Astrocyte of the hippocampus (primary cell): ENCODE measurements at regions not wholly inside any gene's neighbourhood (a gene's known extent, or its start where the extent isn't known, plus 50 kb on each side); places are given as distances from the start of the nearest gene placed in this dataset.

Source experiments
- DNase-seq: peaks from one replicate; pipeline ENCODE4 v3.0.0; 2011; ENCODE audit warnings: low read depth, low spot score

DNA sequence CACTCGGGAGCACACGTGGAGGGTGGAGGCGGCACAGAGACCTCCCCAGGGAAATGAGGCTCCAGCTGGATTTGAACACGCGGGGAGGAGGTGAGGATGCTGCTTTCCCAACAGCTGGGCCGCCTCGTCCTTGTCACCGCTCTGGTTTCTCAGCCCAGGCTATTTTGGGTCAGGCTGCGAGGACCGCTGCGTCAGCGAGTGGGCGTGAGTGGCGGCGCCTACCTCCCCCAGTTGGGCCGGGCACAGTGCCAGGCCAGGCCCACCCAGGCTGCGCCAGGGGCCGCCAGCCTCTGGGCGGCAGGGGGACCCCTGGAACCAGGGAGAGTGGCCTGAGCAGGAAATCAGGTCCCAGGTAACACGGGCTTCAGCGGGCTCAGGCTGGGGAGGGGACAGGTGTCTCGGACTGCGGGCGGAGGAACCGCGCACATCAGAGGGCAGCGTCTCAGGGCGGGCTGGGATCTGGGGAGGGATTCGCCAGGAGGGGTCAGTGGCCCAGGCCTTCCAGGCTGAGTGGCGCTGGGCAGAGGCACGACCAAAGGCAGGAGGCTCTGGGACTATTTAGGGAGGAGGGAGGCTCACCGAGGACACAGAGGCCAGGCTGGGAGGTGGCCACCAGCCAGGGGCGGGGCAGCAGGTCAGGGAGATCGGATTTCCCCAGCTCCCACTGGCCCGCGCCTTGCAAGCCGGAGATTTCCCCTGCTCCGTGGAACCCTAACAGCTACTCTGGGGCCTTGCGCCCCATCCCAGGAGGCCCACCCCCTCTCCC is 125.2 kb upstream of the RET start:
- no peak for DNase-seq

DNA sequence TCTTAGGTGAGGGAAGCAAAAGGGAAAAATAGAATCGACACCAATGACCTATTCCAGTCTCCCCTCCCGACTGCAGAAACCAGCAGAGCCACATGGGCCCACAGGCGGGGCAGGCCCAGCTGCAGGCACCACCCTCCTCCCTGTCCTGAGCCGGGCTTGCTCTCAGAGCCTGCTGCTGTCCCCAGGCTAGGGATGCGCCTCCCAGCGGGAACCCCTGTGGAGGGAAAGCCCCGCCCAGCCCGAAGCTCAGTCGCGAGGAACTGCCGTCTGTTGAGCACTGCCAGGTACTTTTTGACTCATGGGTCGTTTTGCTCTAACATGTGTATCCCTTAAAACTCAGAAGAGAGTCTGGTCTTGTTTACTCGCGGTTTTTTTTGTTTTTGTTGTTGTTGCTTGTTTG is 124.5 kb upstream of the RET start:
- DNase-seq = no peak

DNA sequence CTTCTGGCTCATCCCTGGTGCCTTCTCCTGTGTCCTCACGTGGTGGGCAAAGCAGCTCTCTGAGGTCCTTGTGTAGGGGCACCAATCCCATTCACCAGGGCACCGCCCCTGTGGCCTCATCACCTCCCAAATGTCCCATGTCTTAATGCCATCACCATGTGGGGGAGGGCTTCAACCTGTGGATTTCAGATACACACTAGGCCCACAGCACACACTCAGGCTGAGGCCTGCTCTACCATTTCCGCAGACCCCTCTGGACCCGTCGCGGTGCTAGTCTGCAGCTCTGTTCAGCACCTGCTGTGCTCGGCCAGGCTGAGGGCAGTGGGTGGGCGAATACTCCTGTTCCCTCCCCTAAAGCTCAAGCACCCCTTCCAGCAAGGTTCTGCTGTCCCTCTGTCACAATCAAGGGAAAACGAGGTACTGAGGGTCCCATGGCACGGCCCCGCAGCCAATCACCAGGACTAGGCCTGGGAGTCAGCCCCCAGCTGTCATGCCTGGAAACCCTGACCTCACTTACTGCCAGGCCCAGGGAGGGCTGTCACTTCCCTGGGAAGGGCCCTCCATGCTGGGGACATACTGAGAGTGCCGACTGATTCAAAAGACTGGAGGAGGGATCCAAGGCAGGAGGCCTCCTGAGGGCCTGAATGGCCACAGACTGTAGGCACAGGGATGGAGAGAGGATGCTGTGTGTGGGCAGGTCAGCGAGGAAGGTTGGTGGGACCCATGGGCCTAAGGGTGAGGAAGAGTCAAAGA is 123.8 kb upstream of the RET start:
- no peak for DNase-seq

DNA sequence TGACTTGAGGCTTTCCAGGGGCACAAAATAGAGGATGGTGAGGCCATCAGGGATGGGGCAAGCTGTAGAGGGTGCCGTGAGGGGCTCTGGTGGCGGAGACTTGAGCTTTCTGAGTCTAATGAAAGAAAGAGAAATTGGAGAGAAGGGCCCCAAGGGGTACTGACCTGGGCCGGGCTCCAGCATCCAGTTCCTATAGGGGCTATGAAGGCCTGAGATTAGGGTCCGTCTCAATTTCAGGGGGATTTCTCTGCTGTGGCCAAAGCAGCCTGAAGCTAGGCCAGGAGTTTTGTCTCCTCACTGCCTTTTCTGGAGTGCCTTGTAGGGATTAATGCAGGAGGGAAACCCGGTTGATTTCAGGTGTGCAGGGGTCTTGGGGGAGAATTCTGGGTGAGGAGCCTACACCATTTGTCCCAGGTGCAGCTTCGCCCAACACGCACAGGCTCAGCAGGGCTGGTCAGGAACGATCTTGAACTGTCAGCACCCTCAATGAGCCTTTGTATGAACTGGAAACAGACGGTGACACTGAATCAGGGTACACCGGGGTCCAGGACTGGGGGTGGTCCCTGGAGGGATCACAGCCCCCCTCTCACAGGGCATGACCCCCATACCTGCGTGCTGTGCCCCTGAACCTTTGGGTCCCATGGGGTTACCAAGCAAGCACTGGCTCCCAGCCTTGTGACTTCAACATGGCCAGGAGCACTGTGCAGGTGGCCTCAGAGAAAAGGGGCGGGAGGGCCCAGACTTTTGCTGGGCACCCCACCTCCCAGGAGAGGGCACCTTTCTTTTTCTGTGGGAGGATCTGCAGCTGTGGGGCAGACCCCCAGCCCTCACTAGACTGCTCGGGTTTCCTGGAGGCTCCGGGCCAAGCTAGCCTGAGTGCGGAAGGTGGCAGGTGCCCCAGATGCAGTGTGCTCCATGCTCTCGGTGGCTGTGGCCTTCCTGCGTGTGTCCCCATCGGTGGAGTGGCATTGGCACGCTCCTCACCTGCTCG is 122.9 kb upstream of the RET start:
- DNase-seq = no peak

DNA sequence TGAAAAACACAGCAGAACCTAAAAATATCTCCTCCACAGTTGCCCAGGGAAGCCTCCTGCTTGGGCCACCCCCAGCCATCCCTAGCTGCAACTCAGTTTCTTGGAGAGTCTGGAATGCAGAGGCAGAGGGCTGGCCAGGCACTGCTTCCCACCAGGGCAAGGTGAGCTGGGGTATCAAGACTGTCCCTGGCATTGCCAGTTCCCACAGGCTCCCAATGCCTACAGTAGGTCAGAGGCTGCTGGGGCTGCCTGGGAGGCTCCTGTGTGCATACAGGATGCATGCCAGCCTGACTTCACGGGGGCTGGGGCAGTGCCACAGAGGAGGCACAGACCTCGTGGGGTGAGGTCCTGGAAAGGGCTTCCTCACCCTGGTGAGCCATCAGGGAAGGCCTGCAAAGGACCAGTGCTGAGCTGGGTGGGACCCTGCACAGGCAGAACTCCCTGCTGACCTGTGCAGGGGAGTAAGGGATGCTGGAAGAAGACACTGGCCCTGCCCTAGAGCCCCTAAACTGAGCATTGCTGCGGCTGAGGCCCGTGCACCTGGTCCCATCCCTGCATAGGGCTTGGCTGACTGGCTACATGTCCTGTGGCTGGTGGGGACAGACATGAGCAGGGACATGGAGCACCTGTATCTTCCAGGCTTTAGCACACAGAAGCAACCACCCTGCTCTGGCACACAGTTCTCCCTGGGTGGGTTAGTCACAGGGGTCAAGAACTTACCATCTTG is 121.9 kb upstream of the RET start:
- no peak for DNase-seq

DNA sequence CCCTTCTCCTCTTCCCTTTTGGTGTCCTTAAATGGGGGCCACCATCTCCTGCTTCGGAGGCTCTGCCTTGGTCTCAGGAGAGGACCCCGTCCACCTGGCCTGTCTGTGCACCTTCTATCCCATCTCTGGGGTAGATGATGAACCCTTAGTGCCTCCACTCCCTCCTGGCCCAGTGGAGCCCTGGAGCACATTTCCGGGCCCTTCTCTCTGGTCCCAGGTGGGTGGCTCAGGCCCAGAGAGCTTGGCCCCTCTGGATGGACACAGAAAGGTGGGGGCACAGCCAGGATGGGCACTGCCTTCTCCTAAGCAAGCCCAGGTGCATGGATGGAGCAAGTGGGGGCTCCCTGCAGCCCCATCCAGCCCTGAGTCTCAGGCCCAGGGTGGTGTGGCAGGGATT is 121.4 kb upstream of the RET start:
- DNase-seq = no peak

DNA sequence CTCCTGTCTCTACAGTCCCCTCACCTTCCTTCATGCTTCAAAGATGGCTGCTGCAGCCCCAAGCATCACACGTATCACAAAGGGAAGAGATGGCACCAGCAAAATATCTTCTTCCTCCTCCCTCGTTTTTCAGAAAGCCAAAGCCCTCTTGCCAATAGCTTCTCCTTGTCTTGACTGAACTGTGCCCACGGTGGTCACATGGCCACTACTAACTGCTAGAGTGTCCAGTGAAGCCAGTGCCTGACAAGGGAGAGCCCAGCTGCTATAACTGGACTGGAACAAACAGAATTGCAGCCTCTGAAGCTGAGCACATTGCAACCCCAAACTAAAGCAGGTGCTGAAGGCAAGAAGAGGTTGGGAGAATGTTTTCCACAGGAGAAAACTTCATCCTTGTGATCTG is 120.8 kb upstream of the RET start:
- DNase-seq = no peak

DNA sequence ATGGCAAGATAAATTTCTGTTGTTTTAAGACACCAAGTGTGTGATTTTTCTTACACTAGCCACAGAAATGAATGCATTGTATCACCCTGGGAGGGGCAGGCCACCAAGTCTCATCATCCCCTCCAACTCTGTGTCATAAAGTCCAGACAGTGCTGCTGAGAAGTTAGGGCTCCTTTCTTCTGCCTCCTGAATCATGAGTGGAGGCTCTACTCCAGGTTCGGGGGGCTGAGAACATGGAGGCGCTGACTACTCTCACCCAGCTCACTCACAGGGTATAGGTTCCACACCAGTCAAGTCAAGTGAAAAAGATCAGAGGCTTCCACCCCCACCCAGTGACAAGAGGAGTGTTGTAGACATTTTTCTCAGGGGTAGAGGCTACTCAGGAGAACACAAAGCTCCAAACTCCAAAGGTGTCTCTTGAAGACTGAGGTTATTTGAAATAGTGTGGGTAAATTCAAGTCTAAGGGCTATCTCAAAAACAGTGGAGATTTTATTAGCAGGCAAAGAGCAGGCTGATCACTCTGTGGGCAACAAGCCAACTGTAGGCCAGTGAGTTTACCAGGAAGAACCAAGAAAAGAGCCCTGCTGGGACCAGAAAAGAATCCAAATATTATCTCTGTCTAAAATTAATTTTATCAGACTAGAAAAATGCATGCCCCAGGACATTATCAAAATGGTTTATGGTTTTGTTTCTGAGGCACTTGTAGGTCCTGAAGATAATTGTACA is 118.6 kb upstream of the RET start:
- no peak for DNase-seq

DNA sequence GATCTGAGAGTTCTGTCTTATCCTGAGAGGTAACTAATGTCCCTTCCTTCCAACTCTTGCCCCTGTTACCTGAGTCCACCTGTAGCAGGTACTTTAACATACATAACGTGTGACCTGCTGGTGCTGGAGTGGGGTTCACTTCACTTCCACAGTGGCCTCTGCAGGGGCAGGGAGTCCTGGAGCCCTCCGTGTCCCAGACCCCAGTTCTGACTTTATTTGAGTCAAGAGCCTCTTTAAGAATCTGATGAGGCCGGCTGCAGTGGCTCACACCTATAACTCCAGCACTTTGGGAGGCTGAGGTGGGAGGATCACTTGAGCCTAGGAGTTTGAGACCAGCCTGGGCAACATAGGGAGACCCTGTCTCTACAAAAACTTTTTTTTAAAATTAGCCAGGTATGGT is 117.0 kb upstream of the RET start:
- DNase-seq = no peak

DNA sequence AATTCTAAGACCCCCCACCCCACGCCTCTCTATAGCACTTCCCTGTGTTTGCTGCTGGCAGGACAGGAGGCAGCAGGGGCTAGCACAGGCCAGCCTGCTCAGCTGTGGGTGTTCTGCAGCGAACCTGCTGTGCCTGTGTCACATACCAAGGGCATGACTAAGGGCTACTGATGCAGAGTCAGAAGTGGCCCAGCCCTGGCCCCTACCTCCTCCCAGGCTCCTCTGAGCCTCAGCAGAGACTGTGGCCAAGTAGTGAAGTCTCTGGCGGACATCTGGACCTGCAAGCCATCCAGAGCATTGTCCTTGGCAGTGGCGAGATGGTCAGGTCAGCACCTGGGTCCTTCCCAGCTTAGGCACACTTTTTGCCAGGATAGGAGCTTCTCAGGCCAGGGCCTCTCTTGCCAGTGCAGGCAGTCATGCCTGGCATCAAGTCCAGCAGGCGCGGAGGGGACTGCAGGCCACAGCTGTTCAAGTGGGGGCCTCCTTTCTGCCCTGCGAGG is 116.3 kb upstream of the RET start:
- DNase-seq = peak; percentile 41

DNA sequence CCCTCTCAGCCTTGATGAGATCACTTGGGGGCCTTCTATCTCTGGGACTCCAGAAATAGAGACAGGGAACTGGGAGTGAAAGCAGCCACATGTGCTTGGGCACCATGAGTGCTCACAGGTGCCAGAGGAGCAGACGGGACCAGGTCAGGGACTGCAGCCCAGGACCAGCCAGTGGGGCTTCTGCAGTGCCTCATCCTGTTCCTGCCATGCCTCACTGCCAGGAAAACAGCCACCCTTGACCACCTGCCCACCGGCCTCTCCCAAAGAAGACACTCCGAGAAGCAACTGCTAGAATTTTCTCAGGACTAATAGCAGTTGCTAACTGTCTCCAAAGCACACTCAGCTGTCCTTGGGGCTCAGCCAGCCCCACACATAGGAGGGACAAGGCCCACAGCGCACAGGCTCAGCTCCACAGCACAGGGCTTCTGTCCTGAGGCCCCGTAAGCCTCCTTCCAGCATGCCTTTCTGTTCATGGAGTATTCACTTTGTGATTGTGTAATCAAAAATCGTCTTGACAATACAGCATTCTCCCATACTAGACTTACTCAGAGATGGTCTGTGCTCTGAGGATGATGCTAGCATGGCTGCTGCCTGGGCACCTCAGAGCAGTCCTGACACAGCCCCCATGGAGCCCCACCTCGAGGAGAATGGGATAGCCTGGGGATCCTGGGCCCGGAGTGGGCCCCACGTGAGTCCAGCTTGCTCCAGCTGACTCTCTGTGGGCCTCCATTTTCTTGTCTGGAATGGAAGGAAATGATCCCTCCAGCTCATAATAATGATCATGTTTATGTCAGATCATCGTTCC is 115.7 kb upstream of the RET start:
- no peak for DNase-seq

DNA sequence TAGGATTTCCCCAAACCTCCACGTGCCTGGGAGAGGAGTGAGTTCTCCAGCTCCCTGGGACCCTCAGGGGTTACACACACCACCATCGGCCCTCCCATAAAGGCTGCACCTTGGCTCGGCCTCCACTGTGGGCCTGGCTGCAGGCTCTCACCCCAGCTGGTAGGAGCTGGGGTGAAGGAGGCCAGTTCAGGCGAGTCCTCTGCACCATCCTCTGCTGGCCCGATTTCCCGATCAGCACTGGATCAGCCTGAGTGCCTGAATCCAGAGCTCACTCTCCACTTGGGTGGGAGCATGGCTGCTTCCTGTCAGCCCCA is 115.1 kb upstream of the RET start:
- DNase-seq = no peak

DNA sequence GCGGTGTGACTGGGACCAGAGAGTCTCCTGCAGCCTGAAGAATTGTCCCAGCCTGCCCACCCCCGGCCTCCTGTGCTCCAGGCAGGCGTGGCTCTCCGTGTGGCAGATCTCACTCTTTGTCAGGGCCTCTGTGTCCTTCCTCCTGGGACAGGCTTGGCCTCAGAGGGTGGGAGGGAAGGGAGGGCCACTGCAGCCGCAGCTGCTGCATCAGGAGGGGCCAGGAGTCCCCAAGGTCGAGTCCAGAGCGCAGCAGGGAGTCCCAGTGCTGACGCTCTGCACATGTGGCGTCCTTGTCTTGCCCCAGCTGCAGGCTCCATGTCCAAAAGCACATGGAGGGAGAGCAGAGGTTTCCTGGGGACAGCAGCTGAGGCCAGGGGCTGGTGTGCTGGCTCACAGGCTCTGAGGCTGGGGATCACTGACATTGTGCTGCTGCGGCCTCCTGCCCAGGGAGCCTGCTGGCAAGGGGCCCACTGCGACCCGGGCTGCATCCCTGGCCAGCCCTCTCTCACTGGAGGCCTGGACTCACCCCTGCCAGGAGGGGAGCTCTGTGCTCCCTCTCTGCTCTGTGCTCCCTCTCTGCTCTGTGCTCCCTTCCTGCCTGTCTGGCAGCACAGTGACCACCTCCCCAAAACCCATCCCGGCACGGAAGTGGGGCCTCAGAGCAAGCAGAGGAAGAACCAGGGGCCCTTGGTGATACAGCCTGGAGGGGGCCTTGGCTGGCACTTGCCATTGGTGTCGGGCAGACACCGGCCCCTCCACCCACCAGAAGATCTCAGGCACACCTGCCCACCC is 114.6 kb upstream of the RET start:
- DNase-seq = no peak

DNA sequence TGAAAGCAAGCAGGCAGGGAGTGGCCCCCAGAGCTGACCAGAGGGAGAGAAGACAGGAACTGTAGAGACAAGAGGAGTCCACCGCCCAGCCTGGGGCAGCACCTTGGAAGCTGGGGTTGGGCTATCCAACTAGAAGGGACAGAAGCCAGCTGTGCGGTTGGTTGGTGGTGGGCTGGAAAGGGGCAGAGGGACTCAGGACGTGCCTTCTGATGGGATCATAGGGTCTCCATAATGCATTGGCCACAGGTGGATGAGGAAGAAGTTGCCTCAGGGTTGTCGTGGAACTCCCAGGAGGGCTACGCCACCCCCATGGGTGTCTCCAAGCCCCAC is 114.0 kb upstream of the RET start:
- no peak for DNase-seq

DNA sequence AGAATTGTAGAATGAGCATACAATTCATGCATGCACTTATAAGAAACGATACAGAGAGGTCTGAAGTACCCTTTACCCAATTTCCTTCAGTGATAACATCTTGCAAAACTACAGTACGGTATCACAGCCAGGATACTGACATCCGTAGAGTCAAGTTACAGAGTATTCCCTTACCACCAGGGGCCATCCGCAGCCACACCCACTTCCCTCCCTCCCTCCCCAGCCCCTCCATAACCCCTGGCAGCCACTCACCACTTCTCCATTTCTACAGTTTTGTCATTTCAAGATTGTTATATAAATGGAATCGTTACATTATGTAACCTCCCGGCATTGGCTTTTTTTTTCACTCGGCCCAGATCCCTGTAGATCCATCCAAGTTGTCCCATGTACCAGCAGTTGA is 113.6 kb upstream of the RET start:
- no peak for DNase-seq

DNA sequence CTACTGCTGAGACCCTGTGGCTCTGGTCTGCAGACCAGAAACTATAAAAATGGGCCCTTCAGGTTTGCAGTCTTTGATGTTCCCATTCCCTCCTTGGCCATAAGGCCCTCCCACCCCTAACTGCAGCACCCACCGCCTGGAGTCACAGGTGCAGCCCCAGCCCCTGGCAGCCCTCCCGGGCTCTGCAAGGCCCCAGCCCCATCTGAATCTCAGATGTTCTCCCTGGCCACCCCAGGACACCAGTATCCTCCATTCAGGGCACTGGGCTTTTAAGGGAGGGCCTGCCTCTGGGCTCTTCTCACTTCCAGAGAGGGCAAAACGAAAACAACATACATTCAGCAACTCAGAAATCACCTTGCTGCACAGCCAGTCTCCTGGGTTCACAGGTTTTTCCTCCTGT is 107.7 kb upstream of the RET start:
- DNase-seq = no peak

DNA sequence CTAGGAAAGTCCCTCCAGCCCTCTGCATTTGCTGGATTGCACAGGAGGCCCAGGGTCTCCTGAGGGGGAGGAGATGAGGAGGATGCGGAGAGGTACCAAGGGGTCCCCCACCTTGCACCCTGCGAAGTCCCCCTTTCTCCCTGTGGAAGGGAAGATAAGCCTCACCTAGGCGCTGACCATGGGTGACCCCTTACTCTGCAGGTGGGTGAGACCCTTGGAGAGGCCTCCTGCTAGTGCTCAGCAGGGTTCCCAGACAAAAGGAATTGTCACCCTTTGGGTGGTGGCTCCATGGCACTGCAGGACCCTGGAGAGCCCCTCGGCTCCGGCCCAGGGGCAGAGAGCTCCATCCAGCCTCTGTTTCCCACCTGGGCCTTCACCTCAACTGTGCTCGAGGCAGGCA is 107.0 kb upstream of the RET start:
- DNase-seq = no peak

DNA sequence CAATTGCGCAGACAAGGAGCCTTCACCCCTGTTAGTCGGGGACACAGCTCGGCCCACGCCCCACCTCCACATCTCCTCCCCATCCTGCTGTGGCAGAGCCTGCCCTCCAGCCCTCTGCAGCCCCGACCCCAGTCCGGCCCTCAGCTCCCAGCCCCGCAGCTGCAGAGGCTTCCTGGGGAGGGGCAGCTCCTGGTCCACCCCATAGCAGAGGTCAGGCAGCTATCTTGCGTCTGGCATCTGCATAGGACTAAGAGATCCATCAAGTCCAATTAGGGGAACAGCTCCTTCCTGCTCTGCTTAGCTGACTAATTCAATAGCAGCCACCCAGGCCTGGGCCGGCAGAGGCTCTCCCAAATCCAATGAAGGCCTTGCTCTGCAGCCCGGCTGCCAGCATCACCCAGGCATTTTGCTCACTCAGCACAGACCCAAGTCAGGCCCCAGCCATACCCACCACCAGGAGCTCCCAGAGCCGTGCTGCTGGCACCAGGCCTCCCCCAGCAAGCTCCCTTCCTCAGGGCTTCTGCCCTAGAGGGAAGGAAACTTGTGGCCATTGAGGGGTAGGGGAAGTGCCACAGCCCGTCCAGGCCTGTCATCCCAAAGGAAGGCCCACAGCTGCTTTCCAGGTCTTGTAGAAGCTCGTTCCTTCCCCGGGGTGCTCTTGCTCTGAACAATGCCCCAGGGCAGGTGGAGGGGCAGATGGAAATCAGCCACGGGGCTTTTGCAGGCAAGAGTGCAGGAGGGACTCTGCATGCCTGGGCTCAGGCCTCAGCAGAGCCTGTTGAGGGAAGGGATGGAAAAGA is 106.2 kb upstream of the RET start:
- DNase-seq = no peak

DNA sequence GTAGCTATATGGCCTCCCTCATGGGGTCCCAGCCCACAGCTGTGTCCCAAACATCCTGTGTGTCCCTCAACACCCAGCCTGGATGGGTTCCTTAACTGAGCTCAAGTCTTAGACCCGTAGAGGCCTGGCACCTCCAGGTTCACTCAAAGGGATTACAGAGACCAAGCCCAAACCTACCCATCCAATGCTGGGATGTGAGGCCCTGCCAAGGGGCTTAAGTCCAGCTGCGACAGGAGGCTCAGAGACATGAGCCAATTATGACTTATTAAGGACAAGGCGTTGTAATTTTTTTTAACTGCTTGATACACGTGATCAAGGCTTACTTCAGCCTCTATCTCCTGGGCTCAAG is 105.6 kb upstream of the RET start:
- no peak for DNase-seq
